Astrocyte (in vitro differentiated cells and primary cell): ENCODE measurements at regions not wholly inside any gene's neighbourhood (a gene's known extent, or its start where the extent isn't known, plus 50 kb on each side); places are given as distances from the start of the nearest gene placed in this dataset.

ENCODE experiments used
- DNase-seq: peaks from one replicate; pipeline ENCODE4 v3.0.0-alpha.2; 2010; ENCODE audit warnings: low read depth
- FAIRE-seq: peaks from 2 replicates; lab custom pipeline; 2011; peaks lifted over from hg19 to GRCh38; lab: Jason Lieb, UNC
- H2AFZ ChIP-seq: 2 replicates; pipeline ENCODE4 v1.6.0; 2012; ENCODE audit warnings: low read depth, low read length, inconsistent platforms
- H3K27ac ChIP-seq: 2 replicates; pipeline ENCODE4 v1.5.1; 2011; ENCODE audit warnings: low read depth, low read length, inconsistent platforms
- H3K27me3 ChIP-seq: 2 replicates; pipeline ENCODE4 v1.6.0; 2011; ENCODE audit warnings: low read length, inconsistent platforms; ENCODE audit not compliant: insufficient read depth
- H3K36me3 ChIP-seq: 2 replicates; pipeline ENCODE4 v1.5.1; 2011; ENCODE audit warnings: low read length, inconsistent platforms; ENCODE audit not compliant: insufficient read depth
- H3K4me1 ChIP-seq: 2 replicates; pipeline ENCODE4 v1.5.1; 2011; ENCODE audit warnings: low read length, inconsistent platforms; ENCODE audit not compliant: insufficient read depth
- H3K4me2 ChIP-seq: 2 replicates; pipeline ENCODE4 v1.6.0; 2012; ENCODE audit warnings: low read length, inconsistent platforms
- H3K4me3 ChIP-seq: 2 replicates; pipeline ENCODE4 v1.5.1; 2011; ENCODE audit warnings: low read depth, mild to moderate bottlenecking, low read length, inconsistent platforms; ENCODE audit not compliant: insufficient read depth
- H3K79me2 ChIP-seq: 2 replicates; pipeline ENCODE4 v1.6.0; 2012; ENCODE audit warnings: mild to moderate bottlenecking, low read length, inconsistent platforms; ENCODE audit not compliant: insufficient read depth
- H3K9ac ChIP-seq: 2 replicates; pipeline ENCODE4 v1.6.0; 2012; ENCODE audit warnings: mild to moderate bottlenecking, low read length, inconsistent platforms
- H3K9me3 ChIP-seq: 2 replicates; pipeline ENCODE4 v1.5.1; 2012; ENCODE audit warnings: low read depth, mild to moderate bottlenecking, low read length, inconsistent platforms; ENCODE audit not compliant: insufficient read depth
- H4K20me1 ChIP-seq: 2 replicates; pipeline ENCODE4 v1.6.0; 2012; ENCODE audit warnings: low read length, inconsistent platforms; ENCODE audit not compliant: insufficient read depth
- H3K27ac Mint-ChIP-seq: one replicate; pipeline ENCODE4 v1.8.0; 2021; ENCODE audit warnings: mild to moderate bottlenecking, mixed read lengths; ENCODE audit not compliant: unreplicated experiment
- H3K27me3 Mint-ChIP-seq: one replicate; pipeline ENCODE4 v1.8.0; 2021; ENCODE audit warnings: low read depth, mixed read lengths; ENCODE audit not compliant: unreplicated experiment
- H3K36me3 Mint-ChIP-seq: one replicate; pipeline ENCODE4 v1.8.0; 2021; ENCODE audit warnings: low read depth, mixed read lengths; ENCODE audit not compliant: unreplicated experiment
- H3K4me1 Mint-ChIP-seq: one replicate; pipeline ENCODE4 v1.8.0; 2021; ENCODE audit warnings: low read depth, mixed read lengths; ENCODE audit not compliant: unreplicated experiment
- H3K4me3 Mint-ChIP-seq: one replicate; pipeline ENCODE4 v1.8.0; 2021; ENCODE audit warnings: mild to moderate bottlenecking, moderate library complexity, mixed read lengths; ENCODE audit not compliant: unreplicated experiment
- H3K9me3 Mint-ChIP-seq: one replicate; pipeline ENCODE4 v1.8.0; 2021; ENCODE audit warnings: mild to moderate bottlenecking, mixed read lengths; ENCODE audit not compliant: unreplicated experiment
- EZH2 ChIP-seq: IDR thresholded peaks from 2 replicates; pipeline ENCODE4 v1.6.1; 2012; ENCODE audit warnings: mild to moderate bottlenecking, low read length, inconsistent platforms; ENCODE audit not compliant: insufficient read depth
- TF ChIP-seq, protein P1 (sequence below): IDR thresholded peaks from 2 replicates; pipeline ENCODE4 v1.5.1; 2011; ENCODE audit warnings: low read depth, mild to moderate bottlenecking, inconsistent platforms, low read length, moderate library complexity; ENCODE audit not compliant: insufficient read depth

DNA sequence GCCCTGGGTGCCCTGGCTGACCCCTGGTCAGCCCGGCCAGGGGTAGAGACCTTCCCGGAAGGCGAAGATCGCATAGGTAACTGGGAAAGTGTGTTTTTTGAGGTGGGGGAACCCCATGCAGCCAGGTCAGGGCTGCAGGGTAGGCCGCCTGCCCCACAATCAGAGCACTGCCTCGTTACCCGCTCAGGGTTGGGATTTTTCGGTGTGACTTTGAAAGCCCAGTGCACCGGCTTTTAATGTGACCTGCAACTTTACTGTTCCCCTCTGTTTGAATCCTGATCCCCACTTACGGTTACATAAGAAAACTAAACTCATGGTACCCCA is 239.2 kb upstream of the PLET1 start:
- Histone ChIP-seq H3K4me3 (no peak overlapping the region), H2AFZ (no peak overlapping the region), H3K36me3 (no peaks in the 10 kb centered on the region), H3K4me1 (no peaks in the 10 kb centered on the region), H3K4me2 (no peak overlapping the region), H3K9ac (no peak overlapping the region), H3K27ac (no peak overlapping the region), H3K79me2 (no peaks in the 10 kb centered on the region), H3K27me3 (no peaks in the 10 kb centered on the region), H3K9me3 (no peaks in the 10 kb centered on the region), H4K20me1 (no peaks in the 10 kb centered on the region)
- peaks cover 5% of the 10 kb centered on the region for H3K9me3 Mint-ChIP-seq
- no peak overlapping the region for H3K27ac Mint-ChIP-seq
- DNase-seq (no peak), FAIRE-seq (no peak)
- no peak overlapping the region for H3K4me3 Mint-ChIP-seq
- TF ChIP-seq, protein P1, sequence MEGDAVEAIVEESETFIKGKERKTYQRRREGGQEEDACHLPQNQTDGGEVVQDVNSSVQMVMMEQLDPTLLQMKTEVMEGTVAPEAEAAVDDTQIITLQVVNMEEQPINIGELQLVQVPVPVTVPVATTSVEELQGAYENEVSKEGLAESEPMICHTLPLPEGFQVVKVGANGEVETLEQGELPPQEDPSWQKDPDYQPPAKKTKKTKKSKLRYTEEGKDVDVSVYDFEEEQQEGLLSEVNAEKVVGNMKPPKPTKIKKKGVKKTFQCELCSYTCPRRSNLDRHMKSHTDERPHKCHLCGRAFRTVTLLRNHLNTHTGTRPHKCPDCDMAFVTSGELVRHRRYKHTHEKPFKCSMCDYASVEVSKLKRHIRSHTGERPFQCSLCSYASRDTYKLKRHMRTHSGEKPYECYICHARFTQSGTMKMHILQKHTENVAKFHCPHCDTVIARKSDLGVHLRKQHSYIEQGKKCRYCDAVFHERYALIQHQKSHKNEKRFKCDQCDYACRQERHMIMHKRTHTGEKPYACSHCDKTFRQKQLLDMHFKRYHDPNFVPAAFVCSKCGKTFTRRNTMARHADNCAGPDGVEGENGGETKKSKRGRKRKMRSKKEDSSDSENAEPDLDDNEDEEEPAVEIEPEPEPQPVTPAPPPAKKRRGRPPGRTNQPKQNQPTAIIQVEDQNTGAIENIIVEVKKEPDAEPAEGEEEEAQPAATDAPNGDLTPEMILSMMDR = no peak
- no peak for TF ChIP-seq EZH2
- peaks cover 3% of the 10 kb centered on the region for H3K27me3 Mint-ChIP-seq
- H3K4me1 Mint-ChIP-seq = no peaks in the 10 kb centered on the region
- no peaks in the 10 kb centered on the region for H3K36me3 Mint-ChIP-seq

DNA sequence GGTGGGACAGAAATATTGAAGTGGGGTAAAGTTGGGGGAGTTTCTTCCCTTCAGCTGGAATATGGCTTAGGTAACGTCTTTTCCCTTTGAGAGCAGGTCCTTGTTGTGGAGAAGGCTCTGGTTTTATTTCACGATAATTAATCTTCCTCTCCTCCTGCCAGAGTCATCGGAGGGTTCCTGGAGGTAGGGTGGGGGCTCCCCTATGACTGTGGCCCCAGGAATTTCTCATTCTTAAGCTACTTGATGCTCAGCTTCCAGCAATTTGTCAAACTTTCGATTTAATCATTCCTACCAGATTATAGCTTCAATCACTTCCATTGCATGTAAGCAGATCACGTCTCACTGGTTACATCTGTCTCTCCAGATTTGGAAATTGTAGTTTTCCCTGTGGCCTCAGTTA is 242.8 kb upstream of the PLET1 start:
- Mint-ChIP-seq H3K4me1 (no peaks in the 10 kb centered on the region), H3K27ac (no peak overlapping the region), H3K9me3 (peaks cover under 1% of the 10 kb centered on the region), H3K36me3 (no peaks in the 10 kb centered on the region), H3K4me3 (no peak overlapping the region), H3K27me3 (peaks cover 3% of the 10 kb centered on the region)
- Histone ChIP-seq H3K9me3 (no peaks in the 10 kb centered on the region), H3K4me2 (no peak overlapping the region), H4K20me1 (no peaks in the 10 kb centered on the region), H3K36me3 (no peaks in the 10 kb centered on the region), H3K27ac (no peak overlapping the region), H3K9ac (no peak overlapping the region), H3K4me1 (no peaks in the 10 kb centered on the region), H2AFZ (no peak overlapping the region), H3K27me3 (no peaks in the 10 kb centered on the region), H3K79me2 (no peaks in the 10 kb centered on the region), H3K4me3 (no peak overlapping the region)
- DNase-seq (no peak), FAIRE-seq (no peak)
- no peak for TF ChIP-seq EZH2
- TF ChIP-seq, protein P1 = no peak

DNA sequence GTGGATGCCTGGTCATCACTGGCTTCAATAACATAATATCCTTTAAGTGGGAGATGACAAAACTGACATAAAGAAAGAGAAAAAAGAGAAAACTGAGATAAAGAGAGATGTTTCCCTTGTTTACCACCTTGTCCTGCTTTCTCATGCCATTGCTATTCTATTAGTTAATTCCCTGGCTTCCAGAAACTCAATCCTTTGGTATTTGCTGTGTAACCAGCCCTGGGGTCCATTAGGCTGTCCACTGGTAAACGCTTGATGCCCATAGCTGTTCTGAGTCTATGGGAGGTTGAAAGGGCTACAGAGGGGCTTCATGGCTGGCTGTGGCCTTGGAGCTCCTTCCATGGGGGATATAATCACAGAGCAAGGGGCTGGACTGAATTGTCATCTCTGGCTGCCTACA is 243.4 kb upstream of the PLET1 start:
- H4K20me1 ChIP-seq = no peaks in the 10 kb centered on the region
- no peaks in the 10 kb centered on the region for H3K9me3 ChIP-seq
- H3K27ac ChIP-seq = no peak overlapping the region
- Mint-ChIP-seq H3K9me3 (no peaks in the 10 kb centered on the region), H3K4me3 (no peak overlapping the region), H3K4me1 (no peaks in the 10 kb centered on the region), H3K36me3 (no peaks in the 10 kb centered on the region), H3K27me3 (peaks cover 3% of the 10 kb centered on the region), H3K27ac (no peak overlapping the region)
- TF ChIP-seq EZH2 = no peak
- TF ChIP-seq, protein P1 = no peak
- H3K4me2 ChIP-seq = no peak overlapping the region
- H3K9ac ChIP-seq = no peak overlapping the region
- H3K4me3 ChIP-seq = no peak overlapping the region
- no peak for FAIRE-seq
- DNase-seq = no peak
- no peaks in the 10 kb centered on the region for H3K4me1 ChIP-seq
- H3K79me2 ChIP-seq = no peaks in the 10 kb centered on the region
- H3K27me3 ChIP-seq = no peaks in the 10 kb centered on the region
- H2AFZ ChIP-seq = no peak overlapping the region
- H3K36me3 ChIP-seq = no peaks in the 10 kb centered on the region
